ENCODE measurements at regions not wholly inside any gene's neighbourhood (a gene's known extent, or its start where the extent isn't known, plus 50 kb on each side); places are given as distances from the start of the nearest gene placed in this dataset.

GRCh38 chr7:68938151-68938550 lies 660.1 kb upstream of the AUTS2 start:
- TF ChIP-seq, protein P1, sequence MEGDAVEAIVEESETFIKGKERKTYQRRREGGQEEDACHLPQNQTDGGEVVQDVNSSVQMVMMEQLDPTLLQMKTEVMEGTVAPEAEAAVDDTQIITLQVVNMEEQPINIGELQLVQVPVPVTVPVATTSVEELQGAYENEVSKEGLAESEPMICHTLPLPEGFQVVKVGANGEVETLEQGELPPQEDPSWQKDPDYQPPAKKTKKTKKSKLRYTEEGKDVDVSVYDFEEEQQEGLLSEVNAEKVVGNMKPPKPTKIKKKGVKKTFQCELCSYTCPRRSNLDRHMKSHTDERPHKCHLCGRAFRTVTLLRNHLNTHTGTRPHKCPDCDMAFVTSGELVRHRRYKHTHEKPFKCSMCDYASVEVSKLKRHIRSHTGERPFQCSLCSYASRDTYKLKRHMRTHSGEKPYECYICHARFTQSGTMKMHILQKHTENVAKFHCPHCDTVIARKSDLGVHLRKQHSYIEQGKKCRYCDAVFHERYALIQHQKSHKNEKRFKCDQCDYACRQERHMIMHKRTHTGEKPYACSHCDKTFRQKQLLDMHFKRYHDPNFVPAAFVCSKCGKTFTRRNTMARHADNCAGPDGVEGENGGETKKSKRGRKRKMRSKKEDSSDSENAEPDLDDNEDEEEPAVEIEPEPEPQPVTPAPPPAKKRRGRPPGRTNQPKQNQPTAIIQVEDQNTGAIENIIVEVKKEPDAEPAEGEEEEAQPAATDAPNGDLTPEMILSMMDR (IDR thresholded peaks at IDR 0.05; ENCODE audit: low read depth, low read length) = no peak
- H3K27me3 ChIP-seq (ENCODE audit: insufficient read depth, low read depth, severe bottlenecking) = no peaks in the 10 kb centered on the region
- DNase-seq = no peak
- H3K4me3 ChIP-seq (ENCODE audit: low read depth, low read length) = no peak overlapping the region
- no peaks in the 10 kb centered on the region for H3K36me3 ChIP-seq
- peaks cover 4% of the 10 kb centered on the region for H3K9me3 ChIP-seq (ENCODE audit: severe bottlenecking)
- H3K27ac ChIP-seq = no peak overlapping the region

DNA sequence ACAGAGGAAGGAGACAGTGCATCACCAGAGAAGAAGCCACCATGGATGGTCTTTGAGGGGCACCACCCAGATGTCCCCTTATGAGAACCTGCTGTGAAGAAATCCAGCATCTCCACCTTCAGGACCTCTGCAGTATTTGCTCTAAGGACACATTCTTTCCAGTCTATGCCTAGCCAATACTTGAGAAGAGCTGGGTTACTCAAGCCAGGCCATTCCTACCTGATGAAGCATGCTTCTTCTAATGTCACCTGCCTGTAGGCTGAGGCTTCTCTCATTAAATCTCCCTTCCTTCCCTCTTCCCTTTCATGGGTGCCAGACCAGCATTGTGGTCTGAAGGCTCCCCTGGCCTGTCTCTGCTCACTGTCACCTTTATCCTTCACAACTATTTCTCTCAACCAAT lies 654.5 kb upstream of the AUTS2 start:
- Histone ChIP-seq H3K4me3 (ENCODE audit: low read depth, low read length) (no peak overlapping the region), H3K27me3 (ENCODE audit: insufficient read depth, low read depth, severe bottlenecking) (no peaks in the 10 kb centered on the region), H3K9me3 (ENCODE audit: severe bottlenecking) (no peaks in the 10 kb centered on the region), H3K27ac (no peak overlapping the region), H3K36me3 (no peaks in the 10 kb centered on the region)
- TF ChIP-seq, protein P1 (IDR thresholded peaks at IDR 0.05; ENCODE audit: low read depth, low read length) = no peak
- DNase-seq = no peak

- no peak overlapping the region for H3K27ac ChIP-seq
- H3K36me3 ChIP-seq = no peaks in the 10 kb centered on the region
- no peak overlapping the region for H3K4me3 ChIP-seq (ENCODE audit: low read depth, low read length)
- TF ChIP-seq, protein P1 (IDR thresholded peaks at IDR 0.05; ENCODE audit: low read depth, low read length) = no peak
- no peaks in the 10 kb centered on the region for H3K9me3 ChIP-seq (ENCODE audit: severe bottlenecking)
- H3K27me3 ChIP-seq (ENCODE audit: insufficient read depth, low read depth, severe bottlenecking) = no peaks in the 10 kb centered on the region
- no peak for DNase-seq
Measured at GRCh38 chr7:68955656-68956055, 642.6 kb upstream of the AUTS2 start.

GRCh38 chr7:68958571-68958970 lies 639.7 kb upstream of the AUTS2 start:
- H3K36me3 ChIP-seq = no peaks in the 10 kb centered on the region
- no peaks in the 10 kb centered on the region for H3K9me3 ChIP-seq (ENCODE audit: severe bottlenecking)
- no peak overlapping the region for H3K27ac ChIP-seq
- H3K4me3 ChIP-seq (ENCODE audit: low read depth, low read length) = no peak overlapping the region
- DNase-seq = peak; percentile 56
- TF ChIP-seq, protein P1 (IDR thresholded peaks at IDR 0.05; ENCODE audit: low read depth, low read length) = no peak
- no peaks in the 10 kb centered on the region for H3K27me3 ChIP-seq (ENCODE audit: insufficient read depth, low read depth, severe bottlenecking)

DNA sequence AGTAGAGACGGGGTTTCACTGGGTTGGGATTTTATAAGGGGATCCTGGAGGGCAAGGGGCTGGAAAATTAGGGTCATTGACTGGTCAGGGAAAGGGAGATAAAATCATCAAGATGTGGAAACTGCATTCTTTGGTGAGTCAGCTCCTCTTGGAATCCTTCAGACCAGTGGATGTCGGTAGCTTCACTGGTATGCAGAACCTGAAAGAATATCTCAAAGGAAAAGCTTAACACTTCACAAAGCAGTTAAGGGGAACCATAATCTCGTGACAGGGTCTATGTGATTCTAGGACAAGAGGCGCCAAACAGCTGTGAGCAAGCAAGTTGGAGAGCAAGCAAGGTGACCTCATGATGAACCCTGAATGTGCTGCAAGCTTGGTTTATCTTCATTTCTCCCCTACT lies 634.7 kb upstream of the AUTS2 start:
- Histone ChIP-seq H3K36me3 (no peaks in the 10 kb centered on the region), H3K4me3 (ENCODE audit: low read depth, low read length) (no peak overlapping the region), H3K27ac (no peak overlapping the region), H3K27me3 (ENCODE audit: insufficient read depth, low read depth, severe bottlenecking) (no peaks in the 10 kb centered on the region), H3K9me3 (ENCODE audit: severe bottlenecking) (no peaks in the 10 kb centered on the region)
- peak; percentile 43 for DNase-seq
- TF ChIP-seq, protein P1 (IDR thresholded peaks at IDR 0.05; ENCODE audit: low read depth, low read length) = no peak

- Histone ChIP-seq H3K9me3 (ENCODE audit: severe bottlenecking) (no peaks in the 10 kb centered on the region), H3K36me3 (no peaks in the 10 kb centered on the region), H3K27ac (no peak overlapping the region), H3K27me3 (ENCODE audit: insufficient read depth, low read depth, severe bottlenecking) (no peaks in the 10 kb centered on the region), H3K4me3 (ENCODE audit: low read depth, low read length) (no peak overlapping the region)
- TF ChIP-seq, protein P1 (IDR thresholded peaks at IDR 0.05; ENCODE audit: low read depth, low read length) = no peak
- no peak for DNase-seq
Measured at GRCh38 chr7:68964060-68964459, 634.2 kb upstream of the AUTS2 start.
